ENCODE measurements at regions not wholly inside any gene's neighbourhood (a gene's known extent, or its start where the extent isn't known, plus 50 kb on each side); places are given as distances from the start of the nearest gene placed in this dataset.

- Histone ChIP-seq H3K79me2 (ENCODE audit: control insufficient read depth, insufficient read depth, low read length) (peaks cover 96% of the 10 kb centered on the region), H4K20me1 (replicated peaks; ENCODE audit: control insufficient read depth, insufficient read depth, low read length) (peaks cover 28% of the 10 kb centered on the region), H2AFZ (ENCODE audit: low read depth, low read length) (no peak overlapping the region), H3K36me3 (ENCODE audit: control insufficient read depth, insufficient read depth, low read length) (peaks cover 47% of the 10 kb centered on the region), H3K9me3 (replicated peaks; ENCODE audit: control insufficient read depth, insufficient read depth, low read depth, low read length) (no peaks in the 10 kb centered on the region), H3K4me2 (ENCODE audit: insufficient read depth, low read length) (no peak overlapping the region; the same call in 1 of the 2 replicates), H3K27me3 (ENCODE audit: control insufficient read depth in 2 of 2, insufficient read depth in 2 of 2, low read length in 2 of 2) (no peaks in the 10 kb centered on the region), H3K4me3 (no peak overlapping the region), H3K27ac (ENCODE audit: extremely low read depth, low read depth, low read length) (no peak overlapping the region; the same call in 2 of the 3 replicates), H3K9me1 (ENCODE audit: control insufficient read depth, insufficient read depth, low read length) (peaks cover 5% of the 10 kb centered on the region), H3K9ac (ENCODE audit: insufficient read depth in 1 of 2, low read depth in 2 of 2, low read length in 2 of 2) (peak overlapping the region in 1 of 2 experiments; percentile 83; a peak in 2 of 4 replicates), H3K4me1 (replicated peaks in 1 of 2; ENCODE audit: control insufficient read depth in 2 of 2, insufficient read depth in 2 of 2, low read length in 2 of 2) (peaks cover 52 to 72% of the 10 kb centered on the region in 2 experiments)
- BruUV-seq (replicated peaks) = no TSS peak
- FAIRE-seq (no peak), ATAC-seq (no peak), DNase-seq (ENCODE audit: extremely low read depth in 1 of 4, low spot score in 3 of 4) (no peak)
- WGBS (ENCODE audit: insufficient coverage, low coverage, missing lambda C conversion rate) = 56% methylated on average over 5 of the region's 7 CpGs
- intact Hi-C loops (cut with micrococcal nuclease) = no loop called here
- ChIA-PET CTCF (ENCODE audit: low intra/inter-chr PET ratio) (no interaction called here), POLR2A (interaction anchor here (0.6 to 1.6 kb wide), 4 partner anchors 10 to 30 kb away, joined by 3 to 9 read pairs (median 6); no protein-coding TSS in a partner anchor)
- in situ Hi-C loops (cut with MboI) = no loop called here
- TF ChIP-seq, protein P1, sequence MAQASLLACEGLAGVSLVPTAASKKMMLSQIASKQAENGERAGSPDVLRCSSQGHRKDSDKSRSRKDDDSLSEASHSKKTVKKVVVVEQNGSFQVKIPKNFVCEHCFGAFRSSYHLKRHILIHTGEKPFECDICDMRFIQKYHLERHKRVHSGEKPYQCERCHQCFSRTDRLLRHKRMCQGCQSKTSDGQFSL (CRISPR knock-in tag; IDR thresholded peaks at IDR 0.05) = no peak
- TF ChIP-seq, protein P1 (tag; IDR thresholded peaks at IDR 0.05) = no peak
- TF ChIP-seq MCM3 (IDR thresholded peaks at IDR 0.05) (no peak), BCOR (IDR thresholded peaks at IDR 0.05) (0 out of 2 replicates have a peak, but pooled peaks have one; percentile 13), ARID1B (IDR thresholded peaks at IDR 0.05) (no peak), ZKSCAN8 (CRISPR knock-in tag; IDR thresholded peaks at IDR 0.05) (no peak), CHD1 (IDR thresholded peaks at IDR 0.05; ENCODE audit: low read length) (no peak), NFIC (IDR thresholded peaks at IDR 0.05) (peak; percentile 35; the same call in 1 of the 2 replicates), MBD2 (IDR thresholded peaks at IDR 0.05; ENCODE audit: borderline replicate concordance, low read depth) (no peak), THRA (IDR thresholded peaks at IDR 0.05) (no peak), ZNF592 (IDR thresholded peaks at IDR 0.05) (no peak), SMARCA5 (IDR thresholded peaks at IDR 0.05) (peak; percentile 25; the same call in 1 of the 2 replicates)
- TF ChIP-seq, protein P2, sequence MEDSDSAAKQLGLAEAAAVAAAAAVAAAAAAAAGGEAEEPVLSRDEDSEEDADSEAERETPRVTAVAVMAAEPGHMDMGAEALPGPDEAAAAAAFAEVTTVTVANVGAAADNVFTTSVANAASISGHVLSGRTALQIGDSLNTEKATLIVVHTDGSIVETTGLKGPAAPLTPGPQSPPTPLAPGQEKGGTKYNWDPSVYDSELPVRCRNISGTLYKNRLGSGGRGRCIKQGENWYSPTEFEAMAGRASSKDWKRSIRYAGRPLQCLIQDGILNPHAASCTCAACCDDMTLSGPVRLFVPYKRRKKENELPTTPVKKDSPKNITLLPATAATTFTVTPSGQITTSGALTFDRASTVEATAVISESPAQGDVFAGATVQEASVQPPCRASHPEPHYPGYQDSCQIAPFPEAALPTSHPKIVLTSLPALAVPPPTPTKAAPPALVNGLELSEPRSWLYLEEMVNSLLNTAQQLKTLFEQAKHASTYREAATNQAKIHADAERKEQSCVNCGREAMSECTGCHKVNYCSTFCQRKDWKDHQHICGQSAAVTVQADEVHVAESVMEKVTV (CRISPR knock-in tag; IDR thresholded peaks at IDR 0.05) = no peak
Observed at GRCh38 chr15:66631616-66632263, 65.9 kb upstream of the LCTL start.

All from K562 (cell line).